Naive thymus-derived CD8-positive, alpha-beta T cell (primary cell): ENCODE measurements at regions not wholly inside any gene's neighbourhood (a gene's known extent, or its start where the extent isn't known, plus 50 kb on each side); places are given as distances from the start of the nearest gene placed in this dataset.
"Not testable (repeated sequence)": the region's sequence is repeated elsewhere in the genome, so short reads cannot be mapped to it uniquely, and the experiment has no call there.

Source experiments
- ATAC-seq, 2 donors: fragments of 150-1000 bp; cut with Tn5 transposase in 1 of 2; sonication (Bioruptor Pico), chemical (Tn5 transposase) in 1 of 2; 1 replicate in 1 of 2; 2 replicates in 1 of 2; pipeline ENCODE4 v1.10.0; 2021; ENCODE audit warnings: mild to moderate bottlenecking in 2 of 2, moderate library complexity in 2 of 2
- POLR2A ChIA-PET: fragments of 350-600 bp; sonication (Branson Sonifier 250); formaldehyde crosslinking; loops from one replicate; lab custom pipeline; 2021; ENCODE audit warnings: antibody characterized with exemption; lab: Charles Lee
- DNase-seq, 10 donors: peaks; one replicate each; pipeline versions ENCODE4 v3.0.0 to v3.0.0-alpha.2; 2020 to 2022
- H3K27ac Mint-ChIP-seq, 10 donors: one replicate each; pipeline ENCODE4 v1.8.0; 2020 to 2022; ENCODE audit warnings: mild to moderate bottlenecking in 10 of 10, mixed read lengths in 10 of 10, moderate library complexity in 4 of 10, inconsistent platforms in 1 of 10
- H3K27me3 Mint-ChIP-seq, 5 donors: one replicate each; pipeline ENCODE4 v1.8.0; 2021 to 2022; ENCODE audit warnings: mixed read lengths in 5 of 5
- H3K36me3 Mint-ChIP-seq, 3 donors: one replicate each; pipeline ENCODE4 v1.8.0; 2020 to 2022; ENCODE audit warnings: mixed read lengths in 3 of 3, mild to moderate bottlenecking in 2 of 3, inconsistent platforms in 1 of 3
- H3K4me1 Mint-ChIP-seq, 4 donors: one replicate each; pipeline ENCODE4 v1.8.0; 2021 to 2022; ENCODE audit warnings: mixed read lengths in 4 of 4
- H3K4me3 Mint-ChIP-seq, 10 donors: one replicate each; pipeline ENCODE4 v1.8.0; 2020 to 2022; ENCODE audit warnings: mild to moderate bottlenecking in 10 of 10, mixed read lengths in 10 of 10, moderate library complexity in 6 of 10, inconsistent platforms in 1 of 10
- H3K9me3 Mint-ChIP-seq, 9 donors: one replicate each; pipeline ENCODE4 v1.8.0; 2020 to 2022; ENCODE audit warnings: mixed read lengths in 9 of 9, mild to moderate bottlenecking in 3 of 9, inconsistent platforms in 1 of 9, moderate library complexity in 1 of 9

GRCh38 chr4:31727030-31727429 lies 1006.9 kb downstream of the PCDH7 start:
- peaks cover 0 to 9% (median 5%) of the 10 kb centered on the region in 9 donors for H3K9me3 Mint-ChIP-seq
- no peak for DNase-seq
- H3K36me3 Mint-ChIP-seq = no peaks in the 10 kb centered on the region
- no peaks in the 10 kb centered on the region for H3K27me3 Mint-ChIP-seq
- no peaks in the 10 kb centered on the region for H3K4me1 Mint-ChIP-seq
- no peak for ATAC-seq
- no peak overlapping the region for H3K4me3 Mint-ChIP-seq
- POLR2A ChIA-PET = no interaction called here
- no peak overlapping the region for H3K27ac Mint-ChIP-seq

GRCh38 chr4:31735004-31735403 lies 1014.8 kb downstream of the PCDH7 start:
- Mint-ChIP-seq H3K36me3 (no peaks in the 10 kb centered on the region), H3K4me3 (no peak overlapping the region), H3K9me3 (peaks cover 0 to 15% (median 5%) of the 10 kb centered on the region in 9 donors), H3K27ac (no peak overlapping the region), H3K27me3 (no peaks in the 10 kb centered on the region), H3K4me1 (no peaks in the 10 kb centered on the region)
- POLR2A ChIA-PET = no interaction called here
- DNase-seq (no peak), ATAC-seq (no peak)

DNA sequence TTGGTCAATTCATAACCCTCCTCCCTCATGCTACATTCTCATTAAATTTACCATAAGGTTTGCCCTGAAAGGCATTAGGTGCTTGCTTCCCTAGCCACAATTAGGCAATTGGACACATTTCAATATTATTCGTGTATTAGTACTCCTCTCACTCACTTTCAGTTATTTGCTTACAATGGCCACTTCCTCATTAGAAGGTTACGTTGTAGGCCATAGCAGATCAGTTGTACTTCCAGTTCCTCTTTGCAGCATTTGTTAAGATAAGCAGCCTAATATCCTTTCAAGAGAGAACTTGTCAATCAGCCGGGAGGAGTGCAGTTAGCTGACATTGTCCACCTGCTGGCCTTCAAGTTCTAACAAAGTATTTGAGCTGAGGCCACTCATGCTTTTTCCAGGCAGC lies 1017.2 kb downstream of the PCDH7 start:
- no peak for ATAC-seq
- POLR2A ChIA-PET = no interaction called here
- H3K27ac Mint-ChIP-seq = no peak overlapping the region
- no peak overlapping the region for H3K4me3 Mint-ChIP-seq
- no peak for DNase-seq
- no peaks in the 10 kb centered on the region for H3K36me3 Mint-ChIP-seq
- H3K9me3 Mint-ChIP-seq = peaks cover 0 to 14% (median 6%) of the 10 kb centered on the region in 9 donors
- no peaks in the 10 kb centered on the region for H3K27me3 Mint-ChIP-seq
- H3K4me1 Mint-ChIP-seq = no peaks in the 10 kb centered on the region

DNA sequence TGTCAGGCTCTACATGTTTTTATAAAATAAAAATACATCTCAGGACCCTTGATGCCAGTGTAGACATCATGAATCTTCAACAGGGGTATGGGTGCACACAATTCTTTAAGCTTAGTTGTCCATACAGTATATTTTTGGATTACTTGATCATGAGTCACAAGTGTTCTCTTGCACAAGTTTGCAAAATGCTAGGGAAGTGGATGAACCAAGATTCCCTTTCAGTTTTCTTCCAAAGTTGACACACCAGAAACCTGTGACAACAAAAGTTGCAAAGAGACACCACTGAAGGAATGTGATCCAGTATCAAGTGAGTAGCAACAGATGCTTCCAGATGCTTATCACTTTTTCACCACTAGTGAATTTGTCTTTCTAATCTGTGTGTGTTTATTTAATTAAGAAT lies 1021.2 kb downstream of the PCDH7 start:
- H3K27ac Mint-ChIP-seq = no peak overlapping the region
- H3K27me3 Mint-ChIP-seq = no peaks in the 10 kb centered on the region
- no peak overlapping the region for H3K4me3 Mint-ChIP-seq
- ATAC-seq (no peak), DNase-seq (no peak)
- POLR2A ChIA-PET = no interaction called here
- H3K9me3 Mint-ChIP-seq = peaks cover 0 to 14% (median 5%) of the 10 kb centered on the region in 9 donors
- no peaks in the 10 kb centered on the region for H3K4me1 Mint-ChIP-seq
- H3K36me3 Mint-ChIP-seq = no peaks in the 10 kb centered on the region

DNA sequence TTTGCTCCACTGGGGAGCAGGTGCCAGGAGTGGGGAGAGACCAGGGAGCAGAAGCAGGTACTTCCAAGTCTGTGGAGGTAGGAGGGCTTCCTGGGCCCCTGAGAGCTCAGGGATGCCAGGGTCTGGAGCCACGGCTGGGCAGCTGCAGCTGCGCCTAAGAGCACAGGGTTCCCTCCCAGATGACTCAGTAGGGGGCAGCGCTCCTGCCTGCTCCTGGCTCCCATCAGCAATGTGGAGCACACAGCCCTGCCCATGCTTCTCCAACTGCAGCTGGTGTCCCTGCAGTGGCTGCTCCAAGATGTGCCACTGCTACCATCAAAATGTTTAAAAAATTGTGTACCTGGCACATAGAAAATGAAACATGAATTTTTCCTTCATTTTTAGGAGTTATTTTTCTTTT lies 1028.2 kb downstream of the PCDH7 start:
- Mint-ChIP-seq H3K27ac (no peak overlapping the region), H3K4me3 (no peak overlapping the region), H3K4me1 (no peaks in the 10 kb centered on the region), H3K36me3 (peaks cover 0 to 5% (median 0%) of the 10 kb centered on the region in 3 donors), H3K27me3 (no peaks in the 10 kb centered on the region), H3K9me3 (peaks cover 0 to 30% (median 11%) of the 10 kb centered on the region in 9 donors)
- POLR2A ChIA-PET = no interaction called here
- DNase-seq (no peak), ATAC-seq (no peak)

GRCh38 chr4:31750581-31750980 lies 1030.4 kb downstream of the PCDH7 start:
- H3K27me3 Mint-ChIP-seq, H3K27ac Mint-ChIP-seq, ATAC-seq, H3K4me1 Mint-ChIP-seq, DNase-seq, H3K36me3 Mint-ChIP-seq, POLR2A ChIA-PET: not testable (repeated sequence)
- peaks cover 0 to 30% (median 10%) of the 10 kb centered on the region in 9 donors for H3K9me3 Mint-ChIP-seq
- peak overlapping the region in 1 of 10 donors; percentile 29 for H3K4me3 Mint-ChIP-seq

GRCh38 chr4:31755751-31756150 lies 1035.6 kb downstream of the PCDH7 start:
- Mint-ChIP-seq H3K27ac (no peak overlapping the region), H3K36me3 (no peaks in the 10 kb centered on the region), H3K27me3 (no peaks in the 10 kb centered on the region), H3K4me3 (no peak overlapping the region), H3K9me3 (peaks cover 0 to 37% (median 16%) of the 10 kb centered on the region in 9 donors), H3K4me1 (no peaks in the 10 kb centered on the region)
- DNase-seq (no peak), ATAC-seq (no peak)
- POLR2A ChIA-PET = no interaction called here

- no peaks in the 10 kb centered on the region for H3K4me1 Mint-ChIP-seq
- POLR2A ChIA-PET = no interaction called here
- no peak overlapping the region for H3K27ac Mint-ChIP-seq
- no peaks in the 10 kb centered on the region for H3K36me3 Mint-ChIP-seq
- peaks cover 0 to 21% (median 7%) of the 10 kb centered on the region in 9 donors for H3K9me3 Mint-ChIP-seq
- ATAC-seq = no peak
- no peak overlapping the region for H3K4me3 Mint-ChIP-seq
- DNase-seq = no peak
- no peaks in the 10 kb centered on the region for H3K27me3 Mint-ChIP-seq
Observed at GRCh38 chr4:31768756-31769155, 1048.6 kb downstream of the PCDH7 start.

DNA sequence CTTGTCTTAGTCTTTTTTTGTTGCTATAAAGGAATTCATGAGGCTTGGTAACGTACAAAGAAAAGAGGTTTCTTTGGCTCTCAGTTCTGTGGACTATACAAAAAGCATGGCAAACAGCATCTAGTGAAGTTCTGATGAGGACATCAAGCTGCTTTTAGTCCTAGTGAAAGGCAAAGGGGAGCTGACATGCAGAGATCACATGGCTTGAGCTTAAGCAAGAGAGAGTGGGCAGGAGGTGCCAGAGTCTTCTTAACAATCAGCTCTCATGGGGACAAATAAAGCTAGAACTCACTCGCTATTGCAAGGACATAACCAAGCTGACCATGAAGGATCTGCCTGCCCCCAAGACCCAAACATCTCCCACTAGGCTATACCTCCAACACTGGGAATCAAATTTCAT lies 1063.1 kb downstream of the PCDH7 start:
- no peak overlapping the region for H3K4me3 Mint-ChIP-seq
- H3K9me3 Mint-ChIP-seq = peaks cover 0 to 26% (median 3%) of the 10 kb centered on the region in 9 donors
- no peak overlapping the region for H3K27ac Mint-ChIP-seq
- no peaks in the 10 kb centered on the region for H3K36me3 Mint-ChIP-seq
- POLR2A ChIA-PET = no interaction called here
- no peak for DNase-seq
- no peaks in the 10 kb centered on the region for H3K27me3 Mint-ChIP-seq
- no peaks in the 10 kb centered on the region for H3K4me1 Mint-ChIP-seq
- ATAC-seq = no peak

- Mint-ChIP-seq H3K27me3 (no peaks in the 10 kb centered on the region), H3K9me3 (peaks cover 0 to 26% (median 3%) of the 10 kb centered on the region in 9 donors), H3K27ac (no peak overlapping the region), H3K4me3 (no peak overlapping the region), H3K4me1 (no peaks in the 10 kb centered on the region), H3K36me3 (no peaks in the 10 kb centered on the region)
- ATAC-seq (no peak), DNase-seq (no peak)
- POLR2A ChIA-PET = no interaction called here
Observed at GRCh38 chr4:31784558-31784957, 1064.4 kb downstream of the PCDH7 start.

DNA sequence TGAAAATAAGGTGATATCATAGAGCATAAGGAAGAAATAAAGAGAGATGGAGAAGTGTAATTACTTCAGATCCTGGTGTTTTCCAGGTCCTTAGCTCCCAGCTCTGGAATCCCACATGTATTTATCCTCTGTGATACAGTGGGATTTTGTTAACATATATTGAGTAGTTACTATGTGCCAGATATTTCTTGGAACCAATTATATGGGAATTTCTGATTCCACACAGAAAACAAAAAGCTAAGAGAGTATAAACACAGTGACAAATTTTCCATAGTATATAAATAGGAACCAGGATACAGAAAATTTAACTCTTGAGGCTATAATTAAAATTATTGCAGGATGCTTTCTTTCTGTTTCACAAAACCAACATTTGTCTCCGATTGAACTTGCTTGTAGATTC lies 1067.5 kb downstream of the PCDH7 start:
- Mint-ChIP-seq H3K27me3 (no peaks in the 10 kb centered on the region), H3K27ac (no peak overlapping the region), H3K4me3 (no peak overlapping the region), H3K9me3 (peaks cover 0 to 14% (median 5%) of the 10 kb centered on the region in 9 donors), H3K36me3 (no peaks in the 10 kb centered on the region), H3K4me1 (no peaks in the 10 kb centered on the region)
- DNase-seq = no peak
- POLR2A ChIA-PET = no interaction called here
- no peak for ATAC-seq

DNA sequence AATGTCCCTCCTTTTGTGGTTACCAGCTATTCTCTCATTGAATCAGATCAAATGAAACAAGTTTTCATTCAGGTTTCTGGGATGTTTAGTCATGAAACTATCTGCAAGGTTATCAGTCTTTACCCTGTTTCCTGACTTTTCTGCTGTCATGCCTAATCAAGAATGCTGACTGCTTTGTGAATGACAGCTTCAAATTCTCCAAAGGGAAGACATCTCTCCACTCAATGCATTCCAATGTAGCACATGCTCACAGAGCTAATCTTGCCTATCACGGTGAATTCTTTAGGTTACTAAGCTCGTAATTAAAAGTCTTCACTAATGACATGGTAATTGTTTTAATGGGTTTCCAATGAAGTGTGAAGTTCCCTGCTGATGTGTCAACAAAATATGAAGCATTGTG lies 1068.5 kb downstream of the PCDH7 start:
- Mint-ChIP-seq H3K9me3 (peaks cover 0 to 14% (median 4%) of the 10 kb centered on the region in 9 donors), H3K4me3 (no peak overlapping the region), H3K27me3 (no peaks in the 10 kb centered on the region), H3K36me3 (no peaks in the 10 kb centered on the region), H3K27ac (no peak overlapping the region), H3K4me1 (no peaks in the 10 kb centered on the region)
- ATAC-seq (no peak), DNase-seq (no peak)
- POLR2A ChIA-PET = no interaction called here

DNA sequence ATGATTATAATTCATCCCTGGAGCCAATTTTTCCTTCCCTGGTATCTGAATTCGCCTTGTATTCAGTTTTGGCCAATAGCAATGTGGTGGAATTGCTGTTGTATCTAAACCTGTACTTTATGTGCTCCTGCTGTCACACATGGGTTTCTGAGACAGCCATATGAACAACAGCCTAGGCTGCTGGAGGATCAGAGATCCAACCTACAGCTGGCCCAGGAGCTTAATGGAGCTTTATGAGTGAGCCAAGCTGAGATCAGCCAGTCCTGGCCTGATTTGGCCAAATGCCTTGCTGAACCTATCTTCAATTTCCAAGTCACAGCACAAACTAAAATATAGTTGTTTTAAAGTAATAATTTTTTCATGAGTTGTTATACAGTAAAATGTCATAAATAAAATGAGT lies 1071.5 kb downstream of the PCDH7 start:
- ATAC-seq = no peak
- no peak overlapping the region for H3K27ac Mint-ChIP-seq
- peaks cover 0 to 18% (median 5%) of the 10 kb centered on the region in 9 donors for H3K9me3 Mint-ChIP-seq
- no peak overlapping the region for H3K4me3 Mint-ChIP-seq
- POLR2A ChIA-PET = no interaction called here
- no peaks in the 10 kb centered on the region for H3K36me3 Mint-ChIP-seq
- no peak for DNase-seq
- no peaks in the 10 kb centered on the region for H3K27me3 Mint-ChIP-seq
- no peaks in the 10 kb centered on the region for H3K4me1 Mint-ChIP-seq

- POLR2A ChIA-PET = no interaction called here
- Mint-ChIP-seq H3K9me3 (peaks cover 0 to 18% (median 7%) of the 10 kb centered on the region in 9 donors), H3K4me1 (no peaks in the 10 kb centered on the region), H3K27ac (no peak overlapping the region), H3K27me3 (no peaks in the 10 kb centered on the region), H3K4me3 (no peak overlapping the region), H3K36me3 (no peaks in the 10 kb centered on the region)
- ATAC-seq (no peak), DNase-seq (no peak)
Observed at GRCh38 chr4:31793907-31794306, 1073.7 kb downstream of the PCDH7 start.
